ENCODE measurements at regions not wholly inside any gene's neighbourhood (a gene's known extent, or its start where the extent isn't known, plus 50 kb on each side); places are given as distances from the start of the nearest gene placed in this dataset.

DNA sequence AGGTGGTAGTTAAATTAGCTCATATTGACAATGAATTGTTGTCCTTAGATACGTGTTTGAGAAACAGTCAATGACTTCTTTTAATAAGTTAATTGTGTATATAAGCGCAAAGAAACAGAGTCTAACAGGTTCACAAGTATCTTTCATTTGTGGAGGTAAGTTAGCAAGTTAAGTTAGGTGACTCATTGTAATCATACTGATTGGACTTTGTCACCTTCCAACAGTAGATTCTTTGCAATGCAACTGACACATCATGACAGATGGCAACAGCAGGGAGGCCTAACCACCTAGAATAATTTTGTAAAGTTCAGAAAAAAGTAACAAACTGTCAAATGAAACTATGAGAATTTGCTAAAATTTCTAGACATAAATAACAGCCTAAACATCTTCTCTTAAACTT lies 207.6 kb upstream of the PITX2 start:
- H4K20me1 ChIP-seq (ENCODE audit: insufficient read depth, low read length) = no peaks in the 10 kb centered on the region
- DNase-seq (no peak), ATAC-seq (ENCODE audit: insufficient read depth, low read depth) (no peak)
- H3K27me3 ChIP-seq (ENCODE audit: insufficient read depth, low read length, poor library complexity) = no peaks in the 10 kb centered on the region
- no peak overlapping the region for H3K4me3 ChIP-seq (ENCODE audit: low read depth in 1 of 2, low read length in 2 of 2)
- no peak for TF ChIP-seq EZH2 (IDR thresholded peaks at IDR 0.05; ENCODE audit: borderline replicate concordance, low read depth, low read length, severe bottlenecking)
- TF ChIP-seq, protein P1, sequence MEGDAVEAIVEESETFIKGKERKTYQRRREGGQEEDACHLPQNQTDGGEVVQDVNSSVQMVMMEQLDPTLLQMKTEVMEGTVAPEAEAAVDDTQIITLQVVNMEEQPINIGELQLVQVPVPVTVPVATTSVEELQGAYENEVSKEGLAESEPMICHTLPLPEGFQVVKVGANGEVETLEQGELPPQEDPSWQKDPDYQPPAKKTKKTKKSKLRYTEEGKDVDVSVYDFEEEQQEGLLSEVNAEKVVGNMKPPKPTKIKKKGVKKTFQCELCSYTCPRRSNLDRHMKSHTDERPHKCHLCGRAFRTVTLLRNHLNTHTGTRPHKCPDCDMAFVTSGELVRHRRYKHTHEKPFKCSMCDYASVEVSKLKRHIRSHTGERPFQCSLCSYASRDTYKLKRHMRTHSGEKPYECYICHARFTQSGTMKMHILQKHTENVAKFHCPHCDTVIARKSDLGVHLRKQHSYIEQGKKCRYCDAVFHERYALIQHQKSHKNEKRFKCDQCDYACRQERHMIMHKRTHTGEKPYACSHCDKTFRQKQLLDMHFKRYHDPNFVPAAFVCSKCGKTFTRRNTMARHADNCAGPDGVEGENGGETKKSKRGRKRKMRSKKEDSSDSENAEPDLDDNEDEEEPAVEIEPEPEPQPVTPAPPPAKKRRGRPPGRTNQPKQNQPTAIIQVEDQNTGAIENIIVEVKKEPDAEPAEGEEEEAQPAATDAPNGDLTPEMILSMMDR (IDR thresholded peaks at IDR 0.05; ENCODE audit: borderline replicate concordance, extremely low read depth, low read length, poor library complexity, severe bottlenecking) = no peak
- H3K27ac ChIP-seq (ENCODE audit: low read length) = no peak overlapping the region
- no peak overlapping the region for H3K4me2 ChIP-seq (ENCODE audit: insufficient read depth, low read length)
- no peak overlapping the region for H3K9ac ChIP-seq (ENCODE audit: low read depth, low read length)
- H3K79me2 ChIP-seq (ENCODE audit: insufficient read depth, low read length) = no peaks in the 10 kb centered on the region
- no peaks in the 10 kb centered on the region for H3K4me1 ChIP-seq (ENCODE audit: insufficient read depth, low read length)
- no peak overlapping the region for H2AFZ ChIP-seq (ENCODE audit: low read depth, low read length)
- no peaks in the 10 kb centered on the region for H3K36me3 ChIP-seq (ENCODE audit: insufficient read depth, low read length)
- no peaks in the 10 kb centered on the region for H3K9me3 ChIP-seq (ENCODE audit: insufficient read depth, low read length, severe bottlenecking)

GRCh38 chr4:110837896-110838450 lies 215.1 kb upstream of the PITX2 start:
- Histone ChIP-seq H3K4me2 (ENCODE audit: insufficient read depth, low read length) (no peak overlapping the region), H3K79me2 (ENCODE audit: insufficient read depth, low read length) (no peaks in the 10 kb centered on the region), H3K4me3 (ENCODE audit: low read depth in 1 of 2, low read length in 2 of 2) (no peak overlapping the region), H3K27me3 (ENCODE audit: insufficient read depth, low read length, poor library complexity) (no peaks in the 10 kb centered on the region), H3K36me3 (ENCODE audit: insufficient read depth, low read length) (no peaks in the 10 kb centered on the region), H3K4me1 (ENCODE audit: insufficient read depth, low read length) (no peaks in the 10 kb centered on the region), H2AFZ (ENCODE audit: low read depth, low read length) (no peak overlapping the region), H3K9me3 (ENCODE audit: insufficient read depth, low read length, severe bottlenecking) (no peaks in the 10 kb centered on the region), H3K9ac (ENCODE audit: low read depth, low read length) (no peak overlapping the region), H4K20me1 (ENCODE audit: insufficient read depth, low read length) (no peaks in the 10 kb centered on the region), H3K27ac (ENCODE audit: low read length) (no peak overlapping the region)
- no peak for DNase-seq
- TF ChIP-seq, protein P1 (IDR thresholded peaks at IDR 0.05; ENCODE audit: borderline replicate concordance, extremely low read depth, low read length, poor library complexity, severe bottlenecking) = no peak
- TF ChIP-seq EZH2 (IDR thresholded peaks at IDR 0.05; ENCODE audit: borderline replicate concordance, low read depth, low read length, severe bottlenecking) = no peak
- ATAC-seq (ENCODE audit: insufficient read depth, low read depth) = no peak

GRCh38 chr4:110840221-110840654 lies 217.4 kb upstream of the PITX2 start:
- no peaks in the 10 kb centered on the region for H3K36me3 ChIP-seq (ENCODE audit: insufficient read depth, low read length)
- no peaks in the 10 kb centered on the region for H3K4me1 ChIP-seq (ENCODE audit: insufficient read depth, low read length)
- H3K4me2 ChIP-seq (ENCODE audit: insufficient read depth, low read length) = no peak overlapping the region

More at GRCh38 chr4:110840221-110840654, 217.4 kb upstream of the PITX2 start:
- Histone ChIP-seq H3K27ac (ENCODE audit: low read length) (no peak overlapping the region), H4K20me1 (ENCODE audit: insufficient read depth, low read length) (no peaks in the 10 kb centered on the region), H3K9ac (ENCODE audit: low read depth, low read length) (no peak overlapping the region), H3K9me3 (ENCODE audit: insufficient read depth, low read length, severe bottlenecking) (no peaks in the 10 kb centered on the region), H3K27me3 (ENCODE audit: insufficient read depth, low read length, poor library complexity) (no peaks in the 10 kb centered on the region), H3K4me3 (ENCODE audit: low read depth in 1 of 2, low read length in 2 of 2) (no peak overlapping the region), H3K79me2 (ENCODE audit: insufficient read depth, low read length) (no peaks in the 10 kb centered on the region), H2AFZ (ENCODE audit: low read depth, low read length) (no peak overlapping the region)
- no peak for TF ChIP-seq EZH2 (IDR thresholded peaks at IDR 0.05; ENCODE audit: borderline replicate concordance, low read depth, low read length, severe bottlenecking)
- TF ChIP-seq, protein P1 (IDR thresholded peaks at IDR 0.05; ENCODE audit: borderline replicate concordance, extremely low read depth, low read length, poor library complexity, severe bottlenecking) = no peak
- no peak for DNase-seq
- ATAC-seq (ENCODE audit: insufficient read depth, low read depth) = no peak

All from DND-41 (cell line).